ENCODE measurements at regions not wholly inside any gene's neighbourhood (a gene's known extent, or its start where the extent isn't known, plus 50 kb on each side); places are given as distances from the start of the nearest gene placed in this dataset.

- no peak overlapping the region for H2BK15ac ChIP-seq (ENCODE audit: low read depth, low read length)
- H3K36me3 Mint-ChIP-seq (ENCODE audit: insufficient read depth in 1 of 3, low read depth in 3 of 3) = peaks cover 0 to 4% (median 0%) of the 10 kb centered on the region in 3 experiments; a peak in 2 of 7 replicates
- no peak overlapping the region for H2BK20ac ChIP-seq (ENCODE audit: low read depth, low read length, poor library complexity, severe bottlenecking)
- no peaks in the 10 kb centered on the region for H3K9me3 Mint-ChIP-seq
- H4K5ac ChIP-seq (ENCODE audit: insufficient read length, low read depth, low read length) = no peak overlapping the region
- no peaks in the 10 kb centered on the region for H3K79me1 ChIP-seq (ENCODE audit: insufficient read depth, low read depth, low read length, poor library complexity, severe bottlenecking)
- H3K9me3 ChIP-seq (ENCODE audit: control insufficient read depth, low read depth, low read length) = no peaks in the 10 kb centered on the region
- H2BK12ac ChIP-seq (ENCODE audit: insufficient read length, low read depth, low read length) = no peak overlapping the region
- no peaks in the 10 kb centered on the region for H3K27me3 ChIP-seq (ENCODE audit: insufficient read depth, low read length)
- H3K14ac ChIP-seq (ENCODE audit: insufficient read depth, low read length) = no peak overlapping the region
- no peaks in the 10 kb centered on the region for H4K20me1 ChIP-seq (ENCODE audit: control insufficient read depth, insufficient read depth, insufficient read length)
- no peaks in the 10 kb centered on the region for H3K79me2 ChIP-seq (ENCODE audit: insufficient read depth, low read length)
- TF ChIP-seq, protein P1, sequence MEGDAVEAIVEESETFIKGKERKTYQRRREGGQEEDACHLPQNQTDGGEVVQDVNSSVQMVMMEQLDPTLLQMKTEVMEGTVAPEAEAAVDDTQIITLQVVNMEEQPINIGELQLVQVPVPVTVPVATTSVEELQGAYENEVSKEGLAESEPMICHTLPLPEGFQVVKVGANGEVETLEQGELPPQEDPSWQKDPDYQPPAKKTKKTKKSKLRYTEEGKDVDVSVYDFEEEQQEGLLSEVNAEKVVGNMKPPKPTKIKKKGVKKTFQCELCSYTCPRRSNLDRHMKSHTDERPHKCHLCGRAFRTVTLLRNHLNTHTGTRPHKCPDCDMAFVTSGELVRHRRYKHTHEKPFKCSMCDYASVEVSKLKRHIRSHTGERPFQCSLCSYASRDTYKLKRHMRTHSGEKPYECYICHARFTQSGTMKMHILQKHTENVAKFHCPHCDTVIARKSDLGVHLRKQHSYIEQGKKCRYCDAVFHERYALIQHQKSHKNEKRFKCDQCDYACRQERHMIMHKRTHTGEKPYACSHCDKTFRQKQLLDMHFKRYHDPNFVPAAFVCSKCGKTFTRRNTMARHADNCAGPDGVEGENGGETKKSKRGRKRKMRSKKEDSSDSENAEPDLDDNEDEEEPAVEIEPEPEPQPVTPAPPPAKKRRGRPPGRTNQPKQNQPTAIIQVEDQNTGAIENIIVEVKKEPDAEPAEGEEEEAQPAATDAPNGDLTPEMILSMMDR (conservative IDR thresholded peaks at IDR 0.05) = no peak
- no peak overlapping the region for H3K4me3 Mint-ChIP-seq
- H3K4me1 Mint-ChIP-seq = peaks cover 38 to 50% of the 10 kb centered on the region in 2 experiments
- H2BK120ac ChIP-seq (ENCODE audit: low read depth, low read length, poor library complexity, severe bottlenecking) = no peak overlapping the region
- no peak overlapping the region for H3K4me2 ChIP-seq (ENCODE audit: insufficient read depth, insufficient read length, low read length)
- DNase-seq = no peak
- H3K4me1 ChIP-seq (ENCODE audit: insufficient read depth, low read length) = peaks cover 8% of the 10 kb centered on the region; the same call in 1 of the 2 replicates
- H3K27me3 Mint-ChIP-seq (ENCODE audit: low read depth) = no peaks in the 10 kb centered on the region
- no peak overlapping the region for H3T11ph ChIP-seq (ENCODE audit: low read length)
- H2BK5ac ChIP-seq (ENCODE audit: insufficient read length, low read length) = no peak overlapping the region
- no peak overlapping the region for H3K4ac ChIP-seq (ENCODE audit: low read depth, low read length)
- H3K18ac ChIP-seq (ENCODE audit: insufficient read length, low read depth, low read length) = no peak overlapping the region
- WGBS (ENCODE audit: extremely low coverage, insufficient read length, low lambda C conversion rate) = no CpG with 5 or more reads among the region's 1 CpG
- H4K8ac ChIP-seq (replicated peaks; ENCODE audit: insufficient read length, low read depth, low read length) = no peak overlapping the region
- no peak overlapping the region for H2AFZ ChIP-seq (ENCODE audit: low read length)
- H3K9ac ChIP-seq (ENCODE audit: extremely low read depth, insufficient read length, low read length) = no peak overlapping the region
- no peaks in the 10 kb centered on the region for H3K23me2 ChIP-seq (ENCODE audit: insufficient read length, low read depth, low read length, poor library complexity, severe bottlenecking)
- H4K91ac ChIP-seq (ENCODE audit: insufficient read length, low read depth, low read length) = no peak overlapping the region
- no peak overlapping the region for H2AK5ac ChIP-seq (ENCODE audit: insufficient read length, low read length)
- no peak overlapping the region for H3K56ac ChIP-seq (ENCODE audit: insufficient read length, low read depth, low read length)
- no peak overlapping the region for H3K27ac ChIP-seq (ENCODE audit: insufficient read length, low read depth, low read length)
- no peak overlapping the region for H3K27ac Mint-ChIP-seq
- H3K23ac ChIP-seq (ENCODE audit: insufficient read length, low read depth, low read length) = no peak overlapping the region
Measured at GRCh38 chr20:12764851-12765250, 243.9 kb upstream of the SPTLC3 start.
